ENCODE measurements at regions not wholly inside any gene's neighbourhood (a gene's known extent, or its start where the extent isn't known, plus 50 kb on each side); places are given as distances from the start of the nearest gene placed in this dataset.

GRCh38 chr6:84866715-84867114 lies 102.3 kb upstream of the TBX18 start (continued):
- TF ChIP-seq, protein P1, sequence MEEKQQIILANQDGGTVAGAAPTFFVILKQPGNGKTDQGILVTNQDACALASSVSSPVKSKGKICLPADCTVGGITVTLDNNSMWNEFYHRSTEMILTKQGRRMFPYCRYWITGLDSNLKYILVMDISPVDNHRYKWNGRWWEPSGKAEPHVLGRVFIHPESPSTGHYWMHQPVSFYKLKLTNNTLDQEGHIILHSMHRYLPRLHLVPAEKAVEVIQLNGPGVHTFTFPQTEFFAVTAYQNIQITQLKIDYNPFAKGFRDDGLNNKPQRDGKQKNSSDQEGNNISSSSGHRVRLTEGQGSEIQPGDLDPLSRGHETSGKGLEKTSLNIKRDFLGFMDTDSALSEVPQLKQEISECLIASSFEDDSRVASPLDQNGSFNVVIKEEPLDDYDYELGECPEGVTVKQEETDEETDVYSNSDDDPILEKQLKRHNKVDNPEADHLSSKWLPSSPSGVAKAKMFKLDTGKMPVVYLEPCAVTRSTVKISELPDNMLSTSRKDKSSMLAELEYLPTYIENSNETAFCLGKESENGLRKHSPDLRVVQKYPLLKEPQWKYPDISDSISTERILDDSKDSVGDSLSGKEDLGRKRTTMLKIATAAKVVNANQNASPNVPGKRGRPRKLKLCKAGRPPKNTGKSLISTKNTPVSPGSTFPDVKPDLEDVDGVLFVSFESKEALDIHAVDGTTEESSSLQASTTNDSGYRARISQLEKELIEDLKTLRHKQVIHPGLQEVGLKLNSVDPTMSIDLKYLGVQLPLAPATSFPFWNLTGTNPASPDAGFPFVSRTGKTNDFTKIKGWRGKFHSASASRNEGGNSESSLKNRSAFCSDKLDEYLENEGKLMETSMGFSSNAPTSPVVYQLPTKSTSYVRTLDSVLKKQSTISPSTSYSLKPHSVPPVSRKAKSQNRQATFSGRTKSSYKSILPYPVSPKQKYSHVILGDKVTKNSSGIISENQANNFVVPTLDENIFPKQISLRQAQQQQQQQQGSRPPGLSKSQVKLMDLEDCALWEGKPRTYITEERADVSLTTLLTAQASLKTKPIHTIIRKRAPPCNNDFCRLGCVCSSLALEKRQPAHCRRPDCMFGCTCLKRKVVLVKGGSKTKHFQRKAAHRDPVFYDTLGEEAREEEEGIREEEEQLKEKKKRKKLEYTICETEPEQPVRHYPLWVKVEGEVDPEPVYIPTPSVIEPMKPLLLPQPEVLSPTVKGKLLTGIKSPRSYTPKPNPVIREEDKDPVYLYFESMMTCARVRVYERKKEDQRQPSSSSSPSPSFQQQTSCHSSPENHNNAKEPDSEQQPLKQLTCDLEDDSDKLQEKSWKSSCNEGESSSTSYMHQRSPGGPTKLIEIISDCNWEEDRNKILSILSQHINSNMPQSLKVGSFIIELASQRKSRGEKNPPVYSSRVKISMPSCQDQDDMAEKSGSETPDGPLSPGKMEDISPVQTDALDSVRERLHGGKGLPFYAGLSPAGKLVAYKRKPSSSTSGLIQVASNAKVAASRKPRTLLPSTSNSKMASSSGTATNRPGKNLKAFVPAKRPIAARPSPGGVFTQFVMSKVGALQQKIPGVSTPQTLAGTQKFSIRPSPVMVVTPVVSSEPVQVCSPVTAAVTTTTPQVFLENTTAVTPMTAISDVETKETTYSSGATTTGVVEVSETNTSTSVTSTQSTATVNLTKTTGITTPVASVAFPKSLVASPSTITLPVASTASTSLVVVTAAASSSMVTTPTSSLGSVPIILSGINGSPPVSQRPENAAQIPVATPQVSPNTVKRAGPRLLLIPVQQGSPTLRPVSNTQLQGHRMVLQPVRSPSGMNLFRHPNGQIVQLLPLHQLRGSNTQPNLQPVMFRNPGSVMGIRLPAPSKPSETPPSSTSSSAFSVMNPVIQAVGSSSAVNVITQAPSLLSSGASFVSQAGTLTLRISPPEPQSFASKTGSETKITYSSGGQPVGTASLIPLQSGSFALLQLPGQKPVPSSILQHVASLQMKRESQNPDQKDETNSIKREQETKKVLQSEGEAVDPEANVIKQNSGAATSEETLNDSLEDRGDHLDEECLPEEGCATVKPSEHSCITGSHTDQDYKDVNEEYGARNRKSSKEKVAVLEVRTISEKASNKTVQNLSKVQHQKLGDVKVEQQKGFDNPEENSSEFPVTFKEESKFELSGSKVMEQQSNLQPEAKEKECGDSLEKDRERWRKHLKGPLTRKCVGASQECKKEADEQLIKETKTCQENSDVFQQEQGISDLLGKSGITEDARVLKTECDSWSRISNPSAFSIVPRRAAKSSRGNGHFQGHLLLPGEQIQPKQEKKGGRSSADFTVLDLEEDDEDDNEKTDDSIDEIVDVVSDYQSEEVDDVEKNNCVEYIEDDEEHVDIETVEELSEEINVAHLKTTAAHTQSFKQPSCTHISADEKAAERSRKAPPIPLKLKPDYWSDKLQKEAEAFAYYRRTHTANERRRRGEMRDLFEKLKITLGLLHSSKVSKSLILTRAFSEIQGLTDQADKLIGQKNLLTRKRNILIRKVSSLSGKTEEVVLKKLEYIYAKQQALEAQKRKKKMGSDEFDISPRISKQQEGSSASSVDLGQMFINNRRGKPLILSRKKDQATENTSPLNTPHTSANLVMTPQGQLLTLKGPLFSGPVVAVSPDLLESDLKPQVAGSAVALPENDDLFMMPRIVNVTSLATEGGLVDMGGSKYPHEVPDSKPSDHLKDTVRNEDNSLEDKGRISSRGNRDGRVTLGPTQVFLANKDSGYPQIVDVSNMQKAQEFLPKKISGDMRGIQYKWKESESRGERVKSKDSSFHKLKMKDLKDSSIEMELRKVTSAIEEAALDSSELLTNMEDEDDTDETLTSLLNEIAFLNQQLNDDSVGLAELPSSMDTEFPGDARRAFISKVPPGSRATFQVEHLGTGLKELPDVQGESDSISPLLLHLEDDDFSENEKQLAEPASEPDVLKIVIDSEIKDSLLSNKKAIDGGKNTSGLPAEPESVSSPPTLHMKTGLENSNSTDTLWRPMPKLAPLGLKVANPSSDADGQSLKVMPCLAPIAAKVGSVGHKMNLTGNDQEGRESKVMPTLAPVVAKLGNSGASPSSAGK (IDR thresholded peaks at IDR 0.05), result no peak
- TF ChIP-seq, protein P2, sequence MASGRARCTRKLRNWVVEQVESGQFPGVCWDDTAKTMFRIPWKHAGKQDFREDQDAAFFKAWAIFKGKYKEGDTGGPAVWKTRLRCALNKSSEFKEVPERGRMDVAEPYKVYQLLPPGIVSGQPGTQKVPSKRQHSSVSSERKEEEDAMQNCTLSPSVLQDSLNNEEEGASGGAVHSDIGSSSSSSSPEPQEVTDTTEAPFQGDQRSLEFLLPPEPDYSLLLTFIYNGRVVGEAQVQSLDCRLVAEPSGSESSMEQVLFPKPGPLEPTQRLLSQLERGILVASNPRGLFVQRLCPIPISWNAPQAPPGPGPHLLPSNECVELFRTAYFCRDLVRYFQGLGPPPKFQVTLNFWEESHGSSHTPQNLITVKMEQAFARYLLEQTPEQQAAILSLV (tag; IDR thresholded peaks at IDR 0.05), result peak; percentile 73
- TF ChIP-seq HNRNPLL (IDR thresholded peaks at IDR 0.05; ENCODE audit: low read depth, low read length, poor library complexity, severe bottlenecking) (no peak), TOE1 (IDR thresholded peaks at IDR 0.05; ENCODE audit: borderline replicate concordance) (no peak), TOE1 (CRISPR knock-in tag; IDR thresholded peaks at IDR 0.05; ENCODE audit: borderline replicate concordance, low read depth) (no peak), C11orf30 (IDR thresholded peaks at IDR 0.05; ENCODE audit: low read depth) (no peak), CEBPG (CRISPR knock-in tag; IDR thresholded peaks at IDR 0.05) (no peak), CEBPG (tag; conservative IDR thresholded peaks at IDR 0.05 in 1 of 2, IDR thresholded peaks at IDR 0.05 in 1 of 2) (peak; percentile 83 to 90), CHD2 (IDR thresholded peaks at IDR 0.05; ENCODE audit: low read depth, low read length) (no peak), KAT7 (CRISPR knock-in tag; IDR thresholded peaks at IDR 0.05; ENCODE audit: borderline replicate concordance) (no peak), CBX5 (IDR thresholded peaks at IDR 0.05; ENCODE audit: borderline replicate concordance, low read depth) (no peak), RBFOX2 (IDR thresholded peaks at IDR 0.05; ENCODE audit: low read depth, low read length) (no peak)
- TF ChIP-seq, protein P3, sequence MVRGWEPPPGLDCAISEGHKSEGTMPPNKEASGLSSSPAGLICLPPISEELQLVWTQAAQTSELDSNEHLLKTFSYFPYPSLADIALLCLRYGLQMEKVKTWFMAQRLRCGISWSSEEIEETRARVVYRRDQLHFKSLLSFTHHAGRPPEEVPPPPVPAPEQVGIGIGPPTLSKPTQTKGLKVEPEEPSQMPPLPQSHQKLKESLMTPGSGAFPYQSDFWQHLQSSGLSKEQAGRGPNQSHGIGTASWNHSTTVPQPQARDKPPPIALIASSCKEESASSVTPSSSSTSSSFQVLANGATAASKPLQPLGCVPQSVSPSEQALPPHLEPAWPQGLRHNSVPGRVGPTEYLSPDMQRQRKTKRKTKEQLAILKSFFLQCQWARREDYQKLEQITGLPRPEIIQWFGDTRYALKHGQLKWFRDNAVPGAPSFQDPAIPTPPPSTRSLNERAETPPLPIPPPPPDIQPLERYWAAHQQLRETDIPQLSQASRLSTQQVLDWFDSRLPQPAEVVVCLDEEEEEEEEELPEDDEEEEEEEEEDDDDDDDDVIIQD (CRISPR knock-in tag; IDR thresholded peaks at IDR 0.05), result no peak

Data from K562 (cell line).